22Rv1 (cell line): ENCODE measurements at regions not wholly inside any gene's neighbourhood (a gene's known extent, or its start where the extent isn't known, plus 50 kb on each side); places are given as distances from the start of the nearest gene placed in this dataset.

ENCODE experiments used
- H3K27ac ChIP-seq: fragments of 450-650 bp; 2 replicates; pipeline ENCODE4 v1.5.1; 2017
- CTCF ChIP-seq: fragments of 450-650 bp; IDR thresholded peaks from 2 replicates; pipeline ENCODE4 v1.5.1; 2017; ENCODE audit warnings: mild to moderate bottlenecking
- ZFX ChIP-seq: fragments of 450-650 bp; IDR thresholded peaks from 2 replicates; pipeline ENCODE4 v1.6.1; 2017; ENCODE audit warnings: antibody characterized with exemption, borderline replicate concordance

GRCh38 chr4:122293374-122294365, 85.1 kb upstream of the ADAD1 start:
- H3K27ac ChIP-seq, result no peak overlapping the region
- TF ChIP-seq CTCF (no peak), ZFX (no peak)

GRCh38 chr4:122297694-122298093, 81.1 kb upstream of the ADAD1 start:
- H3K27ac ChIP-seq, result no peak overlapping the region
- TF ChIP-seq ZFX (no peak), CTCF (no peak)

GRCh38 chr4:122300776-122301175, 78.0 kb upstream of the ADAD1 start:
- 0 out of 2 replicates have a peak, but pooled peaks have one; percentile 10 for TF ChIP-seq CTCF
- TF ChIP-seq ZFX, result no peak
- H3K27ac ChIP-seq, result no peak overlapping the region

GRCh38 chr4:122305853-122306252, 73.0 kb upstream of the ADAD1 start:
- H3K27ac ChIP-seq, result no peak overlapping the region
- no peak for TF ChIP-seq CTCF
- no peak for TF ChIP-seq ZFX

- H3K27ac ChIP-seq, result no peak overlapping the region
- TF ChIP-seq ZFX (no peak), CTCF (peak; percentile 70)
These were observed 68.7 kb upstream of the ADAD1 start for GRCh38 chr4:122309988-122310626.

- H3K27ac ChIP-seq, result no peak overlapping the region
- TF ChIP-seq ZFX (no peak), CTCF (no peak)
These were observed 65.7 kb upstream of the ADAD1 start for GRCh38 chr4:122313006-122313646.
